ENCODE measurements at regions not wholly inside any gene's neighbourhood (a gene's known extent, or its start where the extent isn't known, plus 50 kb on each side); places are given as distances from the start of the nearest gene placed in this dataset.

GRCh38 chr11:116537121-116537520 lies 235.7 kb downstream of the BUD13 start:
- Histone ChIP-seq H4K12ac (ENCODE audit: low read depth, low read length) (no peak overlapping the region), H3K4me3 (ENCODE audit: low read depth, low read length) (no peak overlapping the region), H3K9ac (ENCODE audit: low read length) (no peak overlapping the region), H2AK5ac (ENCODE audit: low read length) (no peak overlapping the region), H2BK12ac (ENCODE audit: low read length) (no peak overlapping the region), H3K27me3 (ENCODE audit: insufficient read depth, low read length) (no peaks in the 10 kb centered on the region), H3K79me1 (ENCODE audit: low read length) (no peaks in the 10 kb centered on the region), H2BK5ac (ENCODE audit: low read depth, low read length, poor library complexity) (no peak overlapping the region), H3K9me3 (ENCODE audit: insufficient read depth, low read depth, low read length) (peaks cover 3% of the 10 kb centered on the region), H3K4me2 (ENCODE audit: low read length) (no peak overlapping the region), H3K27ac (ENCODE audit: low read depth, low read length) (no peak overlapping the region), H3K23ac (ENCODE audit: low read length) (no peak overlapping the region), H3K18ac (ENCODE audit: low read length) (no peak overlapping the region), H3K36me3 (ENCODE audit: control insufficient read depth in 1 of 2, insufficient read depth in 2 of 2, low read length in 2 of 2) (no peaks in the 10 kb centered on the region), H4K91ac (ENCODE audit: low read depth, low read length) (no peak overlapping the region), H3K14ac (ENCODE audit: low read length) (no peak overlapping the region), H3K79me2 (ENCODE audit: control insufficient read depth, insufficient read depth, low read length, poor library complexity) (no peaks in the 10 kb centered on the region), H3K4me1 (ENCODE audit: control insufficient read depth in 1 of 2, insufficient read depth in 2 of 2, low read length in 2 of 2) (no peaks in the 10 kb centered on the region), H2BK120ac (ENCODE audit: insufficient read depth, low read length, poor library complexity) (no peak overlapping the region), H2AFZ (ENCODE audit: insufficient read depth, low read length, poor library complexity) (no peak overlapping the region), H3K4ac (ENCODE audit: low read depth, low read length) (no peak overlapping the region), H4K8ac (ENCODE audit: low read depth, low read length) (no peak overlapping the region)
- DNase-seq: no peak
- no CpG with 5 or more reads among the region's 10 CpGs for WGBS (ENCODE audit: extremely low coverage, insufficient coverage, insufficient read length)

- Histone ChIP-seq H2BK120ac (ENCODE audit: insufficient read depth, low read length, poor library complexity) (no peak overlapping the region), H3K23ac (ENCODE audit: low read length) (no peak overlapping the region), H2AK5ac (ENCODE audit: low read length) (no peak overlapping the region), H3K14ac (ENCODE audit: low read length) (no peak overlapping the region), H3K4me3 (ENCODE audit: low read depth, low read length) (no peak overlapping the region), H3K4me1 (ENCODE audit: control insufficient read depth in 1 of 2, insufficient read depth in 2 of 2, low read length in 2 of 2) (no peaks in the 10 kb centered on the region), H3K4ac (ENCODE audit: low read depth, low read length) (no peak overlapping the region), H3K36me3 (ENCODE audit: control insufficient read depth in 1 of 2, insufficient read depth in 2 of 2, low read length in 2 of 2) (no peaks in the 10 kb centered on the region), H4K12ac (ENCODE audit: low read depth, low read length) (no peak overlapping the region), H3K9me3 (ENCODE audit: insufficient read depth, low read depth, low read length) (peaks cover 3% of the 10 kb centered on the region), H3K27ac (ENCODE audit: low read depth, low read length) (no peak overlapping the region), H3K9ac (ENCODE audit: low read length) (no peak overlapping the region), H2AFZ (ENCODE audit: insufficient read depth, low read length, poor library complexity) (no peak overlapping the region), H3K27me3 (ENCODE audit: insufficient read depth, low read length) (no peaks in the 10 kb centered on the region), H4K91ac (ENCODE audit: low read depth, low read length) (no peak overlapping the region), H2BK5ac (ENCODE audit: low read depth, low read length, poor library complexity) (no peak overlapping the region), H3K79me1 (ENCODE audit: low read length) (no peaks in the 10 kb centered on the region), H2BK12ac (ENCODE audit: low read length) (no peak overlapping the region), H4K8ac (ENCODE audit: low read depth, low read length) (no peak overlapping the region), H3K18ac (ENCODE audit: low read length) (no peak overlapping the region), H3K79me2 (ENCODE audit: control insufficient read depth, insufficient read depth, low read length, poor library complexity) (no peaks in the 10 kb centered on the region), H3K4me2 (ENCODE audit: low read length) (no peak overlapping the region)
- WGBS (ENCODE audit: extremely low coverage, insufficient coverage, insufficient read length): no CpG with 5 or more reads among the region's 3 CpGs
- DNase-seq: no peak
Measured at GRCh38 chr11:116536416-116536815, 236.4 kb downstream of the BUD13 start.

DNA sequence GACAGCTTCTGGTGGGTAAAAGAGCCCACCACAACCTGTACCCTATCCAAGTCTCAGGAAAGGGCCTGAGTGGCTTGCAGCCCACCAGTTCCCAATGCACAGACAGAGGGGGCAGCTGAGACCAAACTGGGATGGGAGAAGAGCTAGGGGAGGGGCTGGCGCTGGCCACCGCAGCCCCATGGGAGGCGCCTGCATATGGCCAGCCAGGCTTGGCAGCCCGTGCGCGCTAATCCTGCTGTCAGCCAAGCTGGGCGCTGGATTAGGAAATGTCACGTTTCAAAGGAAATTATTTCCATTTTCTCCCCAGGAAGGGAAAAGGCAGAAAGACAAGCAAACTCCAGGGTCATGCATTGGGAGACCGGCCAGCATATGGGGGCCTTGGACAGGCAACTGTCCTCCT lies 236.8 kb downstream of the BUD13 start:
- H4K8ac ChIP-seq (ENCODE audit: low read depth, low read length): no peak overlapping the region
- peaks cover 3% of the 10 kb centered on the region for H3K9me3 ChIP-seq (ENCODE audit: insufficient read depth, low read depth, low read length)
- H3K79me2 ChIP-seq (ENCODE audit: control insufficient read depth, insufficient read depth, low read length, poor library complexity): no peaks in the 10 kb centered on the region
- no peaks in the 10 kb centered on the region for H3K27me3 ChIP-seq (ENCODE audit: insufficient read depth, low read length)
- H3K18ac ChIP-seq (ENCODE audit: low read length): no peak overlapping the region
- no peaks in the 10 kb centered on the region for H3K79me1 ChIP-seq (ENCODE audit: low read length)
- H3K9ac ChIP-seq (ENCODE audit: low read length): no peak overlapping the region
- WGBS (ENCODE audit: extremely low coverage, insufficient coverage, insufficient read length): no CpG with 5 or more reads among the region's 9 CpGs
- no peaks in the 10 kb centered on the region for H3K36me3 ChIP-seq (ENCODE audit: control insufficient read depth in 1 of 2, insufficient read depth in 2 of 2, low read length in 2 of 2)
- H3K4me2 ChIP-seq (ENCODE audit: low read length): no peak overlapping the region
- H3K23ac ChIP-seq (ENCODE audit: low read length): no peak overlapping the region
- H2BK120ac ChIP-seq (ENCODE audit: insufficient read depth, low read length, poor library complexity): no peak overlapping the region
- H4K91ac ChIP-seq (ENCODE audit: low read depth, low read length): no peak overlapping the region
- no peak overlapping the region for H3K14ac ChIP-seq (ENCODE audit: low read length)
- H2BK5ac ChIP-seq (ENCODE audit: low read depth, low read length, poor library complexity): no peak overlapping the region
- no peak overlapping the region for H3K4ac ChIP-seq (ENCODE audit: low read depth, low read length)
- DNase-seq: no peak
- H2AFZ ChIP-seq (ENCODE audit: insufficient read depth, low read length, poor library complexity): no peak overlapping the region
- no peak overlapping the region for H2AK5ac ChIP-seq (ENCODE audit: low read length)
- H3K4me3 ChIP-seq (ENCODE audit: low read depth, low read length): no peak overlapping the region
- no peak overlapping the region for H3K27ac ChIP-seq (ENCODE audit: low read depth, low read length)
- no peak overlapping the region for H4K12ac ChIP-seq (ENCODE audit: low read depth, low read length)
- no peak overlapping the region for H2BK12ac ChIP-seq (ENCODE audit: low read length)
- H3K4me1 ChIP-seq (ENCODE audit: control insufficient read depth in 1 of 2, insufficient read depth in 2 of 2, low read length in 2 of 2): no peaks in the 10 kb centered on the region

- H3K18ac ChIP-seq (ENCODE audit: low read length): no peak overlapping the region
- H3K9me3 ChIP-seq (ENCODE audit: insufficient read depth, low read depth, low read length): peaks cover 5% of the 10 kb centered on the region
- H2AFZ ChIP-seq (ENCODE audit: insufficient read depth, low read length, poor library complexity): no peak overlapping the region
- H3K4me2 ChIP-seq (ENCODE audit: low read length): no peak overlapping the region
- no peak overlapping the region for H2BK12ac ChIP-seq (ENCODE audit: low read length)
- no peaks in the 10 kb centered on the region for H3K4me1 ChIP-seq (ENCODE audit: control insufficient read depth in 1 of 2, insufficient read depth in 2 of 2, low read length in 2 of 2)
- H2BK120ac ChIP-seq (ENCODE audit: insufficient read depth, low read length, poor library complexity): no peak overlapping the region
- no peaks in the 10 kb centered on the region for H3K79me1 ChIP-seq (ENCODE audit: low read length)
- no CpG with 5 or more reads among the region's 9 CpGs for WGBS (ENCODE audit: extremely low coverage, insufficient coverage, insufficient read length)
- no peak overlapping the region for H3K4ac ChIP-seq (ENCODE audit: low read depth, low read length)
- no peaks in the 10 kb centered on the region for H3K36me3 ChIP-seq (ENCODE audit: control insufficient read depth in 1 of 2, insufficient read depth in 2 of 2, low read length in 2 of 2)
- H4K91ac ChIP-seq (ENCODE audit: low read depth, low read length): no peak overlapping the region
- H3K9ac ChIP-seq (ENCODE audit: low read length): no peak overlapping the region
- no peak overlapping the region for H3K14ac ChIP-seq (ENCODE audit: low read length)
- no peak overlapping the region for H2BK5ac ChIP-seq (ENCODE audit: low read depth, low read length, poor library complexity)
- DNase-seq: no peak
- no peaks in the 10 kb centered on the region for H3K79me2 ChIP-seq (ENCODE audit: control insufficient read depth, insufficient read depth, low read length, poor library complexity)
- H4K8ac ChIP-seq (ENCODE audit: low read depth, low read length): no peak overlapping the region
- no peak overlapping the region for H4K12ac ChIP-seq (ENCODE audit: low read depth, low read length)
- H2AK5ac ChIP-seq (ENCODE audit: low read length): no peak overlapping the region
- H3K27me3 ChIP-seq (ENCODE audit: insufficient read depth, low read length): no peaks in the 10 kb centered on the region
- H3K4me3 ChIP-seq (ENCODE audit: low read depth, low read length): no peak overlapping the region
- H3K27ac ChIP-seq (ENCODE audit: low read depth, low read length): no peak overlapping the region
- no peak overlapping the region for H3K23ac ChIP-seq (ENCODE audit: low read length)
Measured at GRCh38 chr11:116535120-116535519, 237.7 kb downstream of the BUD13 start.

Measured in trophoblast cell (in vitro differentiated cells and primary cell).